ENCODE measurements at regions not wholly inside any gene's neighbourhood (a gene's known extent, or its start where the extent isn't known, plus 50 kb on each side); places are given as distances from the start of the nearest gene placed in this dataset.
"Not testable (repeated sequence)": the region's sequence is repeated elsewhere in the genome, so short reads cannot be mapped to it uniquely, and the experiment has no call there.

DNA sequence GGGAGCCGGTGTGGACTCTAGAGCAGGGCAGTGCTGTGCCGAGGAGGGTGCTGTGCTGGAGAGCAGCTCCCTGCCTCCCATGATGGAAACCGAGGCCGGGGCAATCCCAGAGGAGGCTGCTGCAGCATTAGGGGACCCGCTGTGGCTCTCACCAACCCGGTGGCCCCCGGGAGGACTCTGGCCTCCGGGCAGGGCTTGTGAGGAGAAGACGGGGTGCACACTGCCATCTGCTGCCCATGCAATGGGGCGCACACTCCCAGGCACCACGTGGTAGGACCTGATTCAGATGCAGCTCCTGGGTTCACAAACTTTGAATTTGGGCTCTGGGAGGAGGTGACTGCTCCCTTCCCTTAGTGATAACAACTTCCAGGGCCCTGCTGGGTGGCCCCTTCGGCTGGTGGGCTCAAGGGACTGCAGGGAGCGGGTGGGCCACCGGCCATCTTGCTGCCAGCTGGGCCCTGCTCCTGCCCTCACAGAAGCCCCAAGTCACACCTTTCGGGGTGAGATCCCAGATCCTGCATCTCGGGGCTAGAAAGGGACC is 93.8 kb upstream of the FGF3 start:
- Mint-ChIP-seq H3K36me3 (ENCODE audit: low read depth) (no peaks in the 10 kb centered on the region), H3K4me3 (no peak overlapping the region), H3K27me3 (peaks cover 1% of the 10 kb centered on the region), H3K27ac (no peak overlapping the region), H3K9me3 (no peaks in the 10 kb centered on the region), H3K4me1 (no peaks in the 10 kb centered on the region)
- CTCF ChIA-PET, result interaction anchor here (1.1 kb wide), 2 partner anchors 227 to 283 kb away, joined by 3 read pairs; no protein-coding TSS in a partner anchor
- DNase-seq, result no peak
- POLR2A ChIA-PET, result interaction anchor here (0.6 to 1.1 kb wide), 2 partner anchors 283 to 616 kb away, joined by 3 read pairs; no protein-coding TSS in a partner anchor

DNA sequence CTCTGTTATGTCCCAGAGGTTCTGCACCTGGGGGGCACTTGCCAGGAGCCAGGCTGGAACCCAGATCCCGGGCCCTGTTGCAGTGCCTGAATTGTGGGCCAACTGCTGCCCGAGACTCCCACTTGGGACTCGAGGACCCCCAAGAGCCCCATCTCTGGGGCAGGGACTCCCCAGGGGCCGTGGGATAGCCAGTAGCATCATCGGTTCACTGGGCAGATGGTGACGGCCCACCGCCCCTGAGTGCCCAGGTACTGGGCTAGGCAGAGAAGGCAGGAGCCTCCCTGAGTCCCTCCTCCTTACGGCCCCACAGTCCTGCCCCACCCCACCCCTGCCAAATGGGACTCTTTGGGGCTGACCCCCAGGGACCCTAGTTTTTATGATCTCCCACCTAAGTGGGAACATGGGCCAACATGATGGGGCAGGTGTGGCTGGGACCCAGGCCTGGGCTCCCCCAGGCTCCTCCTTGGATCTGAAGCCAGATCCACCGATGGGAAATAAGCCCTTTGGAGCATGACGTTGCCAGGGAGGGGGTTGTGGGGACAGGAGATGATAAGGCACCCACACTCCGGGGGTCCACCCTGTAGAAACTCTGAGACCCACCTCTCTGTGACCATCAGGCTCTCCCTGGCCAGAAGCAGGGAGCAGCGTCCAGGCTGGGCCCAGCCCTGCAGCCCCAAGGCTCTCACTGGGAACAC is 94.5 kb upstream of the FGF3 start:
- no peaks in the 10 kb centered on the region for H3K4me1 Mint-ChIP-seq
- no peak overlapping the region for H3K4me3 Mint-ChIP-seq
- ChIA-PET POLR2A (no interaction called here), CTCF (interaction anchor here (1.1 kb wide), 2 partner anchors 228 to 282 kb away, joined by 3 read pairs; no protein-coding TSS in a partner anchor)
- DNase-seq, result no peak
- no peak overlapping the region for H3K27ac Mint-ChIP-seq
- H3K27me3 Mint-ChIP-seq, result peaks cover 1% of the 10 kb centered on the region
- no peaks in the 10 kb centered on the region for H3K9me3 Mint-ChIP-seq
- no peaks in the 10 kb centered on the region for H3K36me3 Mint-ChIP-seq (ENCODE audit: low read depth)

DNA sequence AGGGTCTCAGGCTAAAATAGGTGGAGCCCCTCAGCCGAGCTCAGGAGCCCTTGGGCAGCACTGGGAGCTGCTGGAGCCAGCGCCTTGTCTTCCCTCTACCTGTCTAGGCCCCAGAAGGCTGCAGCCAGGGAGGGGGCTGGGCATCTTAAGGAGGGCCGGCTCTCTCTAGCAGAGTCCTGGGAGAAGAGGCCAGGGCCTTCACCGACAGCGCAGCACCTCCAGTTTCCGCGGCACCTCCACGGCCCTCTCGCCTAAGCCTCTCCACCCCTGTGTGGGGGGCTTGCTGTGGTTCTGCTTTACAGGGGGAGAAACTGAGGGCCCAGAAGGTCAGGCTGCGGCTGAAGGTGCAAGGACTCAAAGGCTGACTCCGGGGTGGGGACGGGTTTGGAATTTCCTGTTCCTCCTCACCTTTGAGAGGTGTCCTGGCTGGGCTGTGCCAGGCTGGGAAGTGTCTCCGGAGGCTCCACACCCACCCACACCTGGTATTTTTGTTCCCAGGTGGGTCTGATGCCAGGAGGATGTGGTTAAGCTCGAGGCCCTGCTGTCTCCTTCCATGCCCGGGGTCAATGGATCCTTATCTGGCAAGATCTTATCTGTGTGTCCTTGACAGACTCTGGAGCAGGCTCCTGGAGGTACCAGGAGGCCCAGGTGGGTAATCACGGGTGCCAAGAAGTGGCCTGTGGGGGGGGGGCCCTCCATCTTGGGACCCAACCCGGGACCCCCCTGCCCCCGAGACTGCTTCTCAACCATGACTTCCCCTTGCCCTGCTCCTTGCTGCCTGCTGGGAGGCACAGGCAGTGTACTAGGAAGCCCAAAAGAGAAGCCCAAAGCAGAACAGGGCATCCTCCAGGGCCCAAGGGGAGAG is 95.3 kb upstream of the FGF3 start:
- peaks cover 1% of the 10 kb centered on the region for H3K27me3 Mint-ChIP-seq
- no peaks in the 10 kb centered on the region for H3K36me3 Mint-ChIP-seq (ENCODE audit: low read depth)
- H3K4me3 Mint-ChIP-seq, result no peak overlapping the region
- ChIA-PET POLR2A (no interaction called here), CTCF (interaction anchor here (0.7 to 1.0 kb wide), 5 partner anchors 8 to 288 kb away, joined by 3 to 8 read pairs (median 3); no protein-coding TSS in a partner anchor)
- no peaks in the 10 kb centered on the region for H3K4me1 Mint-ChIP-seq
- DNase-seq, result no peak
- H3K27ac Mint-ChIP-seq, result no peak overlapping the region
- no peaks in the 10 kb centered on the region for H3K9me3 Mint-ChIP-seq

DNA sequence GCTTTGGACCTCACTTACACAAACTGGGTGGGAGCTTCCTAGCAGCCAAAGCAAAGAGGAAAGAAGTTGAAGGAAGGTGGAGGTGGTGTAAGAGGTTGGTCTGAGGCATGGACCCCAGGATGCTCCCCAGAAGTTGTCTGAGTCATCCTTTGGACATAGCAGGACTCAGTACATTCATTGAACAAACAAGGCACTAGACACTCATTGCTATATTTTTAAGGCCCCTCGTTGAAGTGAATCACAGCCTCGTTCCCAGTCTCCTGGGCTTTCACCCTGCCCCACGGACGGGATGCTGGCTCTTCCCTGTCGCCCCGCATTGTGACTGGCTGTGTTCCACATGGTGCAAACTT is 95.9 kb upstream of the FGF3 start:
- CTCF ChIA-PET, result interaction anchor here (0.7 to 1.0 kb wide), 5 partner anchors 9 to 287 kb away, joined by 3 to 8 read pairs (median 3); no protein-coding TSS in a partner anchor
- Mint-ChIP-seq H3K4me1 (no peaks in the 10 kb centered on the region), H3K27me3 (peaks cover 1% of the 10 kb centered on the region), H3K27ac (no peak overlapping the region), H3K4me3 (no peak overlapping the region), H3K9me3 (no peaks in the 10 kb centered on the region), H3K36me3 (ENCODE audit: low read depth) (no peaks in the 10 kb centered on the region)
- POLR2A ChIA-PET, result no interaction called here
- no peak for DNase-seq

DNA sequence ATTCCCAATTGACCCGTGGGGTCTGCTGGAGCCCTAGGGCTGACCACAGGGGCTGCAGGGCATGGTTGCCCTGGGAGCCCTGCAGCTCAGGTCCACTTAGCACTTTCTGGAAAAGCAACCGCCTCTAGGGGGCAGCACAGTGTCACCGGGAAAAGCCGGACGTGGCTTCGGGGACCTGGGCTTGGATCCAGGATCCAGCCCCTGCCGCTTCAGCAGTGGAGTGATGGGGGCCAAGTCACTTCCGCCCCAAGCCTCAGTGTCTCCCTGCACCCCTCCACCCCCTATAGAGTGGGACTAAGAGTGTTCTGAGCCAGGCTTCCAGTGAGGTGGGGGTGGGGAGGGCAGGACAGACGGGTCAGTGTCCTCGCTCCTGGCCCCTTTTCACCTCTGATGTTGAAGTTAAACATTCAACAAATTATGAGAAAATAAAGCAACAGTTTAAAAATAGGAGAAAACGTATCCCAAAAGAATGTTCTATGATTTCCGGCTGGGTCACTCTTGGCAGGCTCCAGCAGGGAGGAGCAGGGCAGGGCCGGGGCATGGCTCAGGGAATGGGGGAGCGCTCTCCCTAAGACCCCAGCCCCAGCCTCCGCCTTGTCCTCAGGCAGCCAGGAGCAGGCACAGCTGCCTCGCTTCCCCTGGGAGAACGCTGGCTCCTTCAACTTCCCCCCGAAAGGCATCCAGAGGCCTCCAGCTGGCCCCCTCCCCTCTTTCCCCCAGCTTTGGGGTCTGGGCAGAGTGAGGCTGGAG is 96.5 kb upstream of the FGF3 start:
- Mint-ChIP-seq H3K4me3 (no peak overlapping the region), H3K27me3 (peaks cover 1% of the 10 kb centered on the region), H3K9me3 (no peaks in the 10 kb centered on the region), H3K4me1 (no peaks in the 10 kb centered on the region), H3K27ac (no peak overlapping the region), H3K36me3 (ENCODE audit: low read depth) (no peaks in the 10 kb centered on the region)
- ChIA-PET CTCF (interaction anchor here (0.7 to 1.0 kb wide), 5 partner anchors 10 to 287 kb away, joined by 3 to 8 read pairs (median 3); no protein-coding TSS in a partner anchor), POLR2A (no interaction called here)
- peak; percentile 59 for DNase-seq

DNA sequence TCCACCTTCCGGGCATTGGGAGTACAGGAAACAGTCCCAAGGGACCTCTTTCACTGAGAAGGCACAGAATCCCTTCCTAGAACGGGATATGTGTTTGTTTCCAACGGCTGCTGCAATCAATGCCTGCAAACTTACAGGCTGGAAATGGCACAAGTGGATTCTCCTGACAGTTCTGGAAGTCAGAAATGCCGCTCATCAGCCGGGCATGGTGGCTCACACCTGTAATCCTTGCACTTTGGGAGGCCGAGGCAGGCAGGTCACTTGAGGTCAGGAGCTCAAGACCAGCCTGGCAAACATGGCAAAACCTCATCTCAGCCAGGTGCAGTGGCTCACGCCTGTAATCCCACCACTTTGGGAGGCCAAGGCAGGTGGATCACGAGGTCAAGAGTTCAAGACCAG is 97.0 kb upstream of the FGF3 start:
- H3K27ac Mint-ChIP-seq; DNase-seq; H3K9me3 Mint-ChIP-seq; H3K36me3 Mint-ChIP-seq (ENCODE audit: low read depth); H3K4me1 Mint-ChIP-seq; H3K27me3 Mint-ChIP-seq; POLR2A ChIA-PET; H3K4me3 Mint-ChIP-seq: not testable (repeated sequence)
- CTCF ChIA-PET, result interaction anchor here (0.6 to 0.8 kb wide), 2 partner anchors 12 to 280 kb away, joined by 3 read pairs; no protein-coding TSS in a partner anchor

DNA sequence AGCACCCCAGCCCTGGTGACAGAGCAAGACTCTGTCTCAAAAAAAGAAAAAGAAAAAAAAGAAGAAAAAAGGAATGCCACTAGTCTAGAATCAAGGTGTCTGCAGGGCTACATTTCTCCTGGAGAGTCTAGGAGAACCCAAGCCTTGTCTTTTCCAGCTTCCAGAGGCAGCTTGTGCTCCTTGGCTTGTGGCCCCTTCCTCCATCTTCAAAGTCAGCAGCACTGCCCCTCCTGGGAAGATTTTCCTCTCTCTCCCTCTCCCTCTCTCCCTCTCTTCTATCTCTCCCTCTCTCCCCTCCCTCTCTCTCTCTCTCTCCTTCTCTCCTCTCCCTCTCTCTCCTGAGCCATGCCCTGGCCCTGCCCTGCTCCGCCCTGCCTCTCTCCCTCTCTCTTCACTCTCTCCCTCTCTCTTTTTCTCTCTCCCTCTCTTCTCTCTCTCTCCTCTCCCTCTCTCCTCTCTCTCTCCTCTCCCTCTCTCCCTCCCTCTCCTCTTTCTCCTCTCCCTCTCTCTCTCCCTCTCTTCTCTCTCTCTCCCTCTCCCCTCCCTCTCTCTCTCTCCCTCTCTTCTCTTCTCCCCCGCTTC is 97.7 kb upstream of the FGF3 start:
- CTCF ChIA-PET, result interaction anchor here (0.6 to 0.8 kb wide), 2 partner anchors 12 to 280 kb away, joined by 3 read pairs; no protein-coding TSS in a partner anchor

DNA sequence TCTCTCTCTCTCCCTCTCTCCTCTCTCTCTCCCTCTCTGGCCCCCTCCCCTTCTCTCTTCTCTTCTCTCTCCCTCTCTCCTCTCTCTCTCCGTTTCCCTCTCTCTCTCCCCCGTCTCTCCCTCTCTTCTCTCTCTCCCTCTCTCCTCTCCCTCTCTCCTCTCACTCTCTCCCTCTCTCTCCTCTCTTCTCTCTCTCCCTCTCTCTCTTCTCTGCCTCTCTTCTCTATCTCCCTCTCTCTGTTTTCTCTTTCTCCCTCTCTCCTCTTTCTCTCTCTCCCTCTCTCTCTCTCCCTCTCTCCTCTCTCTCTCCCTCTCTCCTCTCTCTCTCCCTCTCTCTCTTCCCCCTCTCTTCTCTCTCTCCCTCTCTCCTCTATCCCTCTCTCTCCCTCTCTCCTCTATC is 98.3 kb upstream of the FGF3 start:
- no peaks in the 10 kb centered on the region for H3K4me1 Mint-ChIP-seq
- no peaks in the 10 kb centered on the region for H3K36me3 Mint-ChIP-seq (ENCODE audit: low read depth)
- ChIA-PET CTCF (interaction anchor here (0.6 kb wide), 1 partner anchor 165 kb away, joined by 3 read pairs; no protein-coding TSS in a partner anchor), POLR2A (no interaction called here)
- H3K9me3 Mint-ChIP-seq, result no peaks in the 10 kb centered on the region
- no peak overlapping the region for H3K27ac Mint-ChIP-seq
- peaks cover 1% of the 10 kb centered on the region for H3K27me3 Mint-ChIP-seq
- DNase-seq, result no peak
- no peak overlapping the region for H3K4me3 Mint-ChIP-seq

More for the DNA sequence above, 97.7 kb upstream of the FGF3 start:
- POLR2A ChIA-PET, result no interaction called here
- peaks cover 1% of the 10 kb centered on the region for H3K27me3 Mint-ChIP-seq
- H3K4me1 Mint-ChIP-seq, result no peaks in the 10 kb centered on the region
- DNase-seq, result no peak
- no peaks in the 10 kb centered on the region for H3K36me3 Mint-ChIP-seq (ENCODE audit: low read depth)
- no peaks in the 10 kb centered on the region for H3K9me3 Mint-ChIP-seq
- H3K27ac Mint-ChIP-seq, result no peak overlapping the region
- H3K4me3 Mint-ChIP-seq, result no peak overlapping the region

DNA sequence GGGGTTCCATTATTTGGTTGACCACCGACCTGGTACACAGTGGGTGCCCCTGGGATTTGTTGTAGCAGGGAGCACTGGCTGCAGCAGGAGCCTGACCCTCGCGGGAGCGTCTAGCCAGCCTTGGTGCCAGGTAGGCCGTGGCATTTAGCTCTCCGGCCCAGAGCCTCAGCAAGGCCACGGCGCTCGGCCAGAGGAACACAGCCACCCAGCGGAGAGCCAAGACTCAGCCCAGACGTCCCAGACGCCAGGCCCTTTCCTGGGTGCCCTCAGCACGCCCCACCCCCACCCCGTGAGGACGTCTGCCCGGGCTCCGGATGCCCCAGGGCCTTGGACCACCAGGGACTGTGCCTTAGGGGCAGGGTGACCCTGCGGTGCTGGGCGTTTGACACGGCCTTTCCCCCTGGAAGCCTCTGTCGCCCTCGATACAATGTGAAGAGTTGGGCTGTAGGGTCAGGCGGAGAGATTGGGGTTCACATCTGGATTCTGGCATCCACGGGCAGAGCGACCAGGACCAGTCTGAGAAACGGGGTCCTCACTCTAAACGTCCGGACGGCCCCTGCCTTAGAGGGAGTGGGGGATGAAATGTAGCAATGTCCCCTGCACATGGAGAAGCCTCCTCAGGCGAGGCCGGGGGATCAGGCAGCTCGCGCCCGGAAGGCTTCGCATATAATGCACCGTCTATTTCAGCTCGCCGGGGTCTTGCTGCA is 99.2 kb upstream of the FGF3 start:
- H3K27ac Mint-ChIP-seq, result no peak overlapping the region
- peaks cover 3% of the 10 kb centered on the region for H3K27me3 Mint-ChIP-seq
- no peak overlapping the region for H3K4me3 Mint-ChIP-seq
- no peaks in the 10 kb centered on the region for H3K4me1 Mint-ChIP-seq
- POLR2A ChIA-PET, result no interaction called here
- H3K9me3 Mint-ChIP-seq, result no peaks in the 10 kb centered on the region
- DNase-seq, result no peak
- CTCF ChIA-PET, result interaction anchor here (0.6 to 1.2 kb wide), 6 partner anchors 10 to 523 kb away, joined by 3 to 4 read pairs (median 4); no protein-coding TSS in a partner anchor
- H3K36me3 Mint-ChIP-seq (ENCODE audit: low read depth), result no peaks in the 10 kb centered on the region

DNA sequence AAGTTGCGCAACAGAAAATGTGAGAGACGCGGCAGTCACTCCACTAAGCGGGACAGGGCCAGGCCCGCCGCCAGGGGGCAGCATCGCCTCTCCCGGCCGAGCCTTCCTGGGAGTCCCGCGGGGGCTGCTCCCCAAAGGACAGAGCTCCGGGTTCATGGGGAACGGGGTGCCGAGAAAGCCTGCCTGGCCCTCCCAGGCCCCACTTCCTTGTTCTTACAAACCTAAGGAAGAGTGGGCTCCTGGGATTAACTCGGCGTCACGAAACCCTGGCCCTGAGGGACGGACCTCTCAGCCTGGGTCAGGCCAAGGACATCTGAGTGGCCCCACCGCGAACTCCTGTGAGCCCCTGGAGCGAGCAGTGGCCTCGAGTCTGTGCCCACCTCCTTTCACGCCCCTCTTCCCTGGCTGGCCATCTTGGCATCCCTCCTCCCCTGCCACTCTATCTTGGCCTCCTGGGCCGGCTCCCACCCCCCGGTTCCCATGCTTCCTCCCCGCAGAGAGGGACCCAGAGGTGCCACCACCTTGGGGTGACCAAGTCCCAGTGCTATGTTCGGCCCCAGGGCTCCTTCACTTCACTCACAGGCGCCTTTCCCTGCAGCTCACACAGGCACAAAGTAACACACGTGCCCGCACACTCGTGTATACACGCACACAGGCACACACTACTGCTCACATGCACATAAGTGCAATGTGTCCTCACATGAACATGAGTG is 99.9 kb upstream of the FGF3 start:
- Mint-ChIP-seq H3K36me3 (ENCODE audit: low read depth) (no peaks in the 10 kb centered on the region), H3K9me3 (no peaks in the 10 kb centered on the region), H3K4me3 (no peak overlapping the region), H3K27me3 (peaks cover 3% of the 10 kb centered on the region), H3K27ac (no peak overlapping the region), H3K4me1 (no peaks in the 10 kb centered on the region)
- peak; percentile 64 for DNase-seq
- CTCF ChIA-PET, result interaction anchor here (0.6 to 1.2 kb wide), 6 partner anchors 10 to 523 kb away, joined by 3 to 4 read pairs (median 4); no protein-coding TSS in a partner anchor
- POLR2A ChIA-PET, result no interaction called here

DNA sequence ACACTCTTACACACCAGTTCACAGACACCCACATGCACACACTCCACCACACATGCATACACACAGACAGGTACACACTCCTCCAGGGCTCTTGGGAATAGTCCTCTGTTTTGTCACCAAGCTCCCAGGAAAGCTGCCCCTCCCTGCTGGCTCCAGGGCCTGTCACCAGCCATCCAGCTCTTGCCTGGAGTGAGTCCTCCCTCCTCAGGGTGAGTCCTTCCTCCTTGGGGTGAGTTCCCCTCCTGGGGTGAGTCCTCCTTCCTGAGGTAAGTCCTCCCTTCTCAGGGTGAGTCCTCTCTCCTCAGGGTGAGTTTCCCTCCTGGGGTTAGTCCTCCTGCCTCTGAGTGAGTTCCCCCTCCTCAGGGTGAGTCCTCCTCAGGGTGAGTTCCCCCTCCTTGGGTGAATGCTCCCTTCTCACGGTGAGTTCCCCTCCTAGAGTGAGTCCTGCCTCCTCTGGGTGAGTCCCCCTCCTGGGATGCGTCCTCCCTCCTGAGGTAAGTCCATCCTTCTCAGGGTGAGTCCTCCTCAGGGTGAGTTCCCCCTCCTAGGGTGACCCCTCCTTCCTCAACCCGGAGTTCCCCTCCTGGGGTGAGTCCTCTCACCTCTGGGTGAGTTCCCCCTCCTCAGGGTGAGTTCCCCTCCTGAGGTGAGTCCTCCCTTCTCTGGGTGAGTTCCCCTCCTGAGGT is 100.6 kb upstream of the FGF3 start:
- no peaks in the 10 kb centered on the region for H3K36me3 Mint-ChIP-seq (ENCODE audit: low read depth)
- H3K27ac Mint-ChIP-seq, result no peak overlapping the region
- no peaks in the 10 kb centered on the region for H3K4me1 Mint-ChIP-seq
- no peaks in the 10 kb centered on the region for H3K9me3 Mint-ChIP-seq
- DNase-seq, result no peak
- ChIA-PET CTCF (interaction anchor here (0.9 kb wide), 1 partner anchor 276 kb away, joined by 3 read pairs; no protein-coding TSS in a partner anchor), POLR2A (no interaction called here)
- H3K4me3 Mint-ChIP-seq, result no peak overlapping the region
- H3K27me3 Mint-ChIP-seq, result peaks cover 9% of the 10 kb centered on the region
